ENCODE measurements at regions not wholly inside any gene's neighbourhood (a gene's known extent, or its start where the extent isn't known, plus 50 kb on each side); places are given as distances from the start of the nearest gene placed in this dataset.

DNA sequence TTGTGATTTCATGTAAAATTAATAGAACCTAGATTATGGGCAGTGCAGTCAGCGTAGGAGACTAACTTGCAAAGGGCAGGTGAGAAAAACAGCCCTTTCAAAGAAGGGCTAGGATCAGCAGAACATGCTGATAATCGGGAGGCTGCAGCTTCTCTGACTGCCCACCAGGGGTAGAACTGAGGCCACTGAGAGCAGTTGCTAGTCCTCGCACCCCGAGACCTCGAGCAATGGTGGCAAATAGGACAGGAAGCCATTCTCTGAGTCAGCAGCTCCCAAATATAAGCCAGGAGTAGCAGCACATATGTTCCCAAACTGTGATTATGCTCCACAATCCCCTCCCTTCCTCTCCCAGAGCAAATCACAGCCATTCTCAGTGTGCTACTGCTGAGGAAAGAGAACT lies 186.5 kb downstream of the MSL3 start:
- Histone ChIP-seq H3K27ac (ENCODE audit: low read depth, low read length) (no peak overlapping the region), H3K4me3 (ENCODE audit: low read depth, low read length) (no peak overlapping the region), H3K4me1 (ENCODE audit: control insufficient read depth, insufficient read depth, low read length) (no peaks in the 10 kb centered on the region), H3K36me3 (ENCODE audit: control insufficient read depth, insufficient read depth, low read length) (no peaks in the 10 kb centered on the region), H3K27me3 (ENCODE audit: control insufficient read depth, insufficient read depth, low read length) (peaks cover under 1% of the 10 kb centered on the region), H3K9me3 (ENCODE audit: control insufficient read depth, insufficient read depth, low read length) (no peaks in the 10 kb centered on the region)
- DNase-seq (ENCODE audit: low read depth in 4 of 6, low spot score in 6 of 6) = peak in 2 of 6 donors; percentile 53 to 74
- 15% methylated on average over 5 of the region's 5 CpGs for WGBS (ENCODE audit: insufficient coverage)

DNA sequence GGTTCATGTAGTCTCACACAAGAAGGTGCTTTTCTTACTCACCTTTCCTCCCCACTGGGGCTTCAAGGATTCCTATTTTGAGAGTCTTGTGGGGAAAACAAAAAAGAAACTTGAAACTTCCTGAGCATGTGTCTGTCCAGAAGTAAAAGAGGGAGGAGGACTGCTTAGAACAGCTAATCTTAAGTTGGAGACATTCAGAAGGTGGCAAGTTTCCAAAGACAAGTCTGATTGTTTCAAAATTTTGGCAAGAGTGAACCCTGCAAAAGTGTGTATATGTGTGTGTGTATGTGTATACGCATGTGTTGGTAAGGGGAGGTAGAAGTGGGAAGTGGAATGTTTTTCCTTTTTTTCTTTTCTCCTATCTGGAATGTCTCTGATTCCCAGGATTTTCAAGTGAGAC lies 189.0 kb upstream of the FRMPD4 start:
- no peak overlapping the region for H3K27ac ChIP-seq (ENCODE audit: low read depth, low read length)
- DNase-seq (ENCODE audit: low read depth in 4 of 6, low spot score in 6 of 6) = no peak
- no peaks in the 10 kb centered on the region for H3K36me3 ChIP-seq (ENCODE audit: control insufficient read depth, insufficient read depth, low read length)
- no peak overlapping the region for H3K4me3 ChIP-seq (ENCODE audit: low read depth, low read length)
- WGBS (ENCODE audit: insufficient coverage) = 100% methylated on average over 1 of the region's 1 CpG
- peaks cover 4% of the 10 kb centered on the region for H3K27me3 ChIP-seq (ENCODE audit: control insufficient read depth, insufficient read depth, low read length)
- no peaks in the 10 kb centered on the region for H3K9me3 ChIP-seq (ENCODE audit: control insufficient read depth, insufficient read depth, low read length)
- no peaks in the 10 kb centered on the region for H3K4me1 ChIP-seq (ENCODE audit: control insufficient read depth, insufficient read depth, low read length)

DNA sequence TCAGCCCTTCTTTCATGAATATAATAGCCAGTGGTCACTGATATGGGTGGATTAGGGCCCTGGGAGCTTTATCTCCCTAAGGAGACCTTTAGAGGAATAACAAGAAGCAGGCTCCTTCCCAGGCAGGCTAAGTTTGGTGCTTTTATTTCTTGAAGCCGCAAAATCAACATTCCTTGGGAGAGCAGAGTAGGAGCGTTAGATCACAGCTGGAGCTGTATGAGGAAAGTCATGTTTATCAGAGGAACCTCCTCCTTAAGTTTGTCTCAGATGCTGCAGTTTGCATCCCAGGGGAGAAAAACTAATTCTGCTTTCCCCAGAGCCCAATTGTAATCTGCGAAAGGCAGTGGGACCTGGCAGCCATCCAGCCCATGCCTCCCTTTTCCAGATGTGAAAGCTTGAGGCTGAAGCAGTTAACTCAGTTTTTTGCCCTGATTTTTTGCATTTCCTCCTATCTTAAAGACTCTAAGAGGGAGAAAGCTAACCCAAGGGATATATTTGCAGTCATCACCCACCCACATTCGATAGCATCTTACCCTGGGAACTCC lies 186.0 kb upstream of the FRMPD4 start:
- 56% methylated on average over 2 of the region's 4 CpGs for WGBS (ENCODE audit: insufficient coverage)
- Histone ChIP-seq H3K9me3 (ENCODE audit: control insufficient read depth, insufficient read depth, low read length) (no peaks in the 10 kb centered on the region), H3K36me3 (ENCODE audit: control insufficient read depth, insufficient read depth, low read length) (no peaks in the 10 kb centered on the region), H3K4me3 (ENCODE audit: low read depth, low read length) (no peak overlapping the region), H3K4me1 (ENCODE audit: control insufficient read depth, insufficient read depth, low read length) (no peaks in the 10 kb centered on the region), H3K27me3 (ENCODE audit: control insufficient read depth, insufficient read depth, low read length) (peaks cover 4% of the 10 kb centered on the region), H3K27ac (ENCODE audit: low read depth, low read length) (no peak overlapping the region)
- peak in 1 of 6 donors; percentile 46 for DNase-seq (ENCODE audit: low read depth in 4 of 6, low spot score in 6 of 6)

DNA sequence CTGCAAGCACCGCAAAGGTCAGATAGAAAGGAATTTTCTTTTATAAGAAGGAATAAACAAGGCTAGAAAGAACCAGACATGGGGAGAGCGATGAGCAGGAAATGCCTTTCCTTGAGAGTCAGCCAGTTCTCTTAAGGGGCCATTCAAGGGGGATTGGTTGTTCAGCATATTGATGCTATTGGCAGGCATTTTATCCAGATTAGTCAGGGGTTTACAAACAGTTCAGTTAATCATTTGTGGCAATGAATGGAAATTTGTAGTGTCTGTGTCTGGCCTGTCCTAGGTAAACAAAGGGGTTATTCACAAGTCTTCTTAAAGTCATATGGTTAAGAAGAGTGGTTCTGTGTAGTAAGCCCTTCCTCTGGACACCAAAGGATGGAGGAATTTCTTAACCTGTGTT lies 184.7 kb upstream of the FRMPD4 start:
- no peak overlapping the region for H3K4me3 ChIP-seq (ENCODE audit: low read depth, low read length)
- no peaks in the 10 kb centered on the region for H3K4me1 ChIP-seq (ENCODE audit: control insufficient read depth, insufficient read depth, low read length)
- no peak overlapping the region for H3K27ac ChIP-seq (ENCODE audit: low read depth, low read length)
- no peaks in the 10 kb centered on the region for H3K9me3 ChIP-seq (ENCODE audit: control insufficient read depth, insufficient read depth, low read length)
- 47% methylated on average over 2 of the region's 2 CpGs for WGBS (ENCODE audit: insufficient coverage)
- peaks cover 7% of the 10 kb centered on the region for H3K27me3 ChIP-seq (ENCODE audit: control insufficient read depth, insufficient read depth, low read length)
- no peaks in the 10 kb centered on the region for H3K36me3 ChIP-seq (ENCODE audit: control insufficient read depth, insufficient read depth, low read length)
- peak in 2 of 6 donors; percentile 29 to 32 for DNase-seq (ENCODE audit: low read depth in 4 of 6, low spot score in 6 of 6)

DNA sequence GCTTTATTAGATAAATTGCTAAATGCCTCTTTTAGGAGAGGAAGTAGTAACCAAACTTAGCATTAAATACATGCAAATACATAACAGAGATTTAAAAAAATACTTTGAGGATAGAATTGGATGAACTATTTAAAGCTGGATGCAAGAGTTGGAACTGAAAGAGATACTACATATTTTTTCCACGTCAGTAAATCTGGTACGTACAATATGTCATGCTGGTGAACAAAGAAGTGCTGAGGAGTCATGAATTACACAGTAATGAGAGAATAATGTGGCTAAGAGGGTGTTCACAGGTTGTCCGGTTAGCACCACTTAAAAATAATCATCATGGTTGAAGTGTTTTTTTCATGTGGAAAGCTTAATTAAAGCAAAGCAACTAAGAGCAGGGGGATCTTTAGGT lies 184.1 kb upstream of the FRMPD4 start:
- Histone ChIP-seq H3K4me3 (ENCODE audit: low read depth, low read length) (no peak overlapping the region), H3K4me1 (ENCODE audit: control insufficient read depth, insufficient read depth, low read length) (no peaks in the 10 kb centered on the region), H3K27me3 (ENCODE audit: control insufficient read depth, insufficient read depth, low read length) (peaks cover 9% of the 10 kb centered on the region), H3K27ac (ENCODE audit: low read depth, low read length) (no peak overlapping the region), H3K36me3 (ENCODE audit: control insufficient read depth, insufficient read depth, low read length) (no peaks in the 10 kb centered on the region), H3K9me3 (ENCODE audit: control insufficient read depth, insufficient read depth, low read length) (no peaks in the 10 kb centered on the region)
- WGBS (ENCODE audit: insufficient coverage) = 55% methylated on average over 2 of the region's 3 CpGs
- DNase-seq (ENCODE audit: low read depth in 4 of 6, low spot score in 6 of 6) = peak in 1 of 6 donors; percentile 55

DNA sequence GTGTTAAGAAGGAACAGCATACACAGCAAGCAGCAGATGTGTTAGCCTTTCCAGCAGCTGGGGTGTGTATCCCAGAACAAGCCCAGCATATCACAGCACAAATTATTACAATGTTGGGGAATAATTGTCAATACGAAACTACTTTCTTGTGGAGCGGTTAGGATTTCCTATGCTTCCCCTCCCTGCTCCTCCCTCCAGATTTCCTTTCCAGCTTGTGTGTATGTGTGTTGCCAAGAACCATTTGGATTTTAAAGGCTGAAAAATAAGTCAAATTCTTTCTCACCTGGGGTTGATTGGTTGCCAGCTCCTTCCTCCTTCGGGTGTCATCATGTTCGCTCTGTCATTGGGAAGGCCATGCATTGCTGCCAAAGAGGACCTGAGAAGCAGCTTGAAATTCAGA lies 178.2 kb upstream of the FRMPD4 start:
- H3K36me3 ChIP-seq (ENCODE audit: control insufficient read depth, insufficient read depth, low read length) = no peaks in the 10 kb centered on the region
- no peaks in the 10 kb centered on the region for H3K4me1 ChIP-seq (ENCODE audit: control insufficient read depth, insufficient read depth, low read length)
- H3K27me3 ChIP-seq (ENCODE audit: control insufficient read depth, insufficient read depth, low read length) = peaks cover 4% of the 10 kb centered on the region
- peak in 1 of 6 donors; percentile 19 for DNase-seq (ENCODE audit: low read depth in 4 of 6, low spot score in 6 of 6)
- H3K9me3 ChIP-seq (ENCODE audit: control insufficient read depth, insufficient read depth, low read length) = no peaks in the 10 kb centered on the region
- H3K4me3 ChIP-seq (ENCODE audit: low read depth, low read length) = no peak overlapping the region
- 64% methylated on average over 2 of the region's 4 CpGs for WGBS (ENCODE audit: insufficient coverage)
- no peak overlapping the region for H3K27ac ChIP-seq (ENCODE audit: low read depth, low read length)

DNA sequence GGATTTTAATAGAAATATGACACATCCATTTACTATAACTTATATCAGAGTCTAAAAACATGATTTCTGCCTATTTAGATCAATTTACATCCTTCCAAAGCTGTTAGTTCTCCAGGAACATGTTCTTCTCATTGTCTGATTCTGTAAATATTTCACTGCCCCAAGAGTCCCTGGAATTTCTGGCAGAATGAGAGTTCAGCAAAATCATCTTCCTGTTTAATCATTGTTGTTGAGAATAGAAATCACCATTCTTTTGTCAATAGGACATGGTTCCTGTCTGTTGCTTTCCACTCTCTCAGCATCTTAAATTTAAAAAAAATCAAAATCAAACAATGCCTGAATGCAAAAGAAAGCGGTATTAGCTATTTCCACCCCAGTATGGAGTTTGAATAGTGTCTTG lies 172.8 kb upstream of the FRMPD4 start:
- Histone ChIP-seq H3K27me3 (ENCODE audit: control insufficient read depth, insufficient read depth, low read length) (peaks cover 6% of the 10 kb centered on the region), H3K27ac (ENCODE audit: low read depth, low read length) (no peak overlapping the region), H3K4me3 (ENCODE audit: low read depth, low read length) (no peak overlapping the region), H3K36me3 (ENCODE audit: control insufficient read depth, insufficient read depth, low read length) (no peaks in the 10 kb centered on the region), H3K9me3 (ENCODE audit: control insufficient read depth, insufficient read depth, low read length) (no peaks in the 10 kb centered on the region), H3K4me1 (ENCODE audit: control insufficient read depth, insufficient read depth, low read length) (no peaks in the 10 kb centered on the region)
- WGBS (ENCODE audit: insufficient coverage) = no CpG with 5 or more reads among the region's 1 CpG
- no peak for DNase-seq (ENCODE audit: low read depth in 4 of 6, low spot score in 6 of 6)

DNA sequence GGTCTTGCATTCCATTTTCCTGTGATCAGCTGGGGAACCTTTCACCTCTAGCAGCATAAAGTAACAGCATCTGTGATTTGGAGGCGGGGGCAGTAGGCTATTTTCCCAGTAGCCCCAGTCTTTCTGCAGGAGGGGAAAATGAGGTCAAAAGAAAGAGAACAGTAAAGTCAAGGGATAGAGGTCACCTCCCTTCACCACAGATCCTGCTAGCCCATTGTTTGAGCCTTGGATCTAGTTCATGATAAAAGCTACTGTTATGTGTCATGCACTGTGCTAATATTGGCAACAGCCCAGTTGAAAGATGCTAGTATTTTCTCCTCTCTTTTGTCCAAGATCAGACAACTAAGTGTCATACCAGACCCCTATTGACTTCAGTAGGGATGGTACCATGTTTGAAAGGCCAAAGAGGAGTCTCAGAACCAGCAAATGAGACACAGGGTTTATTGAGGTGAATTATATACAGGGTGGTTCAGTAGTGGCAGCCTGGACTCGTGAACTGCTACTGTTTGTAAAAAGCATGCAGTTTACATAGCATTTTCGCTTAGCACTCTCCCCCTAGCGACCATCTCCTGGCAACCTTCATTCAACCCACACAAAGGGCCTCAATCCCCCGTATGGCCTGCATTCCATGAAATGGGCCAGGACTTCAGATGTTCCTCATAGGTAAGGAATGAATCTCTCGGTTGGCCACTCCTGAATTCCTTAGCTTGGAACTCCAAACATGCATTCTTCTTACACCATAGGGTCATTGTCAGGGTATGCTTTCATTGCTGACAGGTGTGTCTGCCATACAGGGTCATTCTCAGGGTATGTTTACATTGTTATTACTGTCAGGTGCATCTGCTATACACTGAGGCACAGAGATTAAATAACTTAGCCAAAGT lies 170.0 kb upstream of the FRMPD4 start:
- Histone ChIP-seq H3K36me3 (ENCODE audit: control insufficient read depth, insufficient read depth, low read length) (no peaks in the 10 kb centered on the region), H3K4me3 (ENCODE audit: low read depth, low read length) (no peak overlapping the region), H3K4me1 (ENCODE audit: control insufficient read depth, insufficient read depth, low read length) (no peaks in the 10 kb centered on the region), H3K27ac (ENCODE audit: low read depth, low read length) (no peak overlapping the region), H3K27me3 (ENCODE audit: control insufficient read depth, insufficient read depth, low read length) (peaks cover 6% of the 10 kb centered on the region), H3K9me3 (ENCODE audit: control insufficient read depth, insufficient read depth, low read length) (no peaks in the 10 kb centered on the region)
- 13% methylated on average over 2 of the region's 6 CpGs for WGBS (ENCODE audit: insufficient coverage)
- no peak for DNase-seq (ENCODE audit: low read depth in 4 of 6, low spot score in 6 of 6)

DNA sequence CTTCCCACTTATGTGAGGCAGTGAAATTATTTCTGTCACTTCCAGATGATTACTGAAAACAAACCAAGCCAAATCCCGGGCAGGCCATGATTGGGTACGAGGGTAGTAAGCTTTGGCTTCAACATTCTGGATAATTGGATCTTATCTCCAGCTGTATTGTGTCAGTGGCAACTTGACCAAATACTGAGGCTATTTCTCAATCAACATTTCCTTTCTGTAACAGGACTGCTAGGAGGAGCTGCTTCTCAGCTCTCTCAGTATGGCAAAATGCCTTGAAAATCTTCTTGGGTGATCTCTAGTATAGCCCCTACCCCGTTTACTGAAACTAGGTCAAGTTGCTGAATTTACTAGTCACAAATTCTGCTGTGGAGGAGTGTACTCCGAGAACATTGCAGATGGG lies 169.3 kb upstream of the FRMPD4 start:
- H3K27me3 ChIP-seq (ENCODE audit: control insufficient read depth, insufficient read depth, low read length) = peaks cover 7% of the 10 kb centered on the region
- H3K4me3 ChIP-seq (ENCODE audit: low read depth, low read length) = no peak overlapping the region
- H3K4me1 ChIP-seq (ENCODE audit: control insufficient read depth, insufficient read depth, low read length) = no peaks in the 10 kb centered on the region
- 71% methylated on average over 2 of the region's 4 CpGs for WGBS (ENCODE audit: insufficient coverage)
- no peak for DNase-seq (ENCODE audit: low read depth in 4 of 6, low spot score in 6 of 6)
- no peak overlapping the region for H3K27ac ChIP-seq (ENCODE audit: low read depth, low read length)
- H3K36me3 ChIP-seq (ENCODE audit: control insufficient read depth, insufficient read depth, low read length) = no peaks in the 10 kb centered on the region
- no peaks in the 10 kb centered on the region for H3K9me3 ChIP-seq (ENCODE audit: control insufficient read depth, insufficient read depth, low read length)

Data from spinal cord (tissue), 9 donors.